ENCODE measurements at regions not wholly inside any gene's neighbourhood (a gene's known extent, or its start where the extent isn't known, plus 50 kb on each side); places are given as distances from the start of the nearest gene placed in this dataset.
"Not testable (repeated sequence)": the region's sequence is repeated elsewhere in the genome, so short reads cannot be mapped to it uniquely, and the experiment has no call there.

DNA sequence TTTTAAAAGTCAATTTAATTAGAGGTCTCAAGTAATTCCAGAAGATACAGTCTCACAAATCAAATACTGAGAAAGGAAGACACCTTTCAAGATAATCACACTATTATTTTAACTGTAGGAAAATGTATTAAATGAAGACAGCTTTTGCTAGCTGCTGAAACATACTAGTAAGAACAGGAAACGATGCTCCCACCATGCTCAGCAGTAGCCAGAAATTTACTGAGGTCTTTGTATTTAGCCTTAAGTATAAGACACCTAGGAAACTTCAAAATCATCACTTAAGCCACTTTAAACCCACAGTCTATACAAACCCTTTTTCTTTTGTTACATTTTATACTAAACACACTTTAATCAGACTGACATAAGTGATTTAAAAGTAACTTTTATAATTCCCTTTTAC, 72.7 kb upstream of the NPIPB12 start:
- DNase-seq (ENCODE audit: low spot score in 2 of 2); H3K27me3 ChIP-seq; H3K36me3 ChIP-seq; H3K4me3 ChIP-seq; H3K9me3 ChIP-seq; H3K27ac ChIP-seq; H3K4me1 ChIP-seq; intact Hi-C loops (cut with DNase I): not testable (repeated sequence)

DNA sequence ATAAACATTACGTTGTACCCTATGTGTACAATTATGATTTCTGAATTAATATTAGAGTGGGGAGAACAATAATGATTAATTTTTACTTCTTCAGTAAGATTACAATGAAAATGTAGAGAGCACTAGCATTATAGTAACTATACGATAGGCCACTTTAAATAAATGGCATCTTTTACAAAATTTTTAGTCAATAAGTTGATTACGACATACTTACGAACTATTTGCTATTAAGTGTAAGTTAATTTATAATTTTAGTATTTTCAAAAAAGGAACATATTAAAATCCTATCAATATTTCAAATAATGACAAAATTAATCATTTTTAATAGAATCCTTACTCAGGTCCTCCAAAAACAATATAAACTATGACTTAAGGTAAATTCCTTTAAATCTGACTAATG, 75.6 kb upstream of the NPIPB12 start:
- H3K4me1 ChIP-seq; H3K27me3 ChIP-seq; H3K4me3 ChIP-seq; DNase-seq (ENCODE audit: low spot score in 2 of 2); intact Hi-C loops (cut with DNase I); H3K27ac ChIP-seq; H3K9me3 ChIP-seq; H3K36me3 ChIP-seq: not testable (repeated sequence)

- H3K27me3 ChIP-seq; H3K27ac ChIP-seq; DNase-seq (ENCODE audit: low spot score in 2 of 2); H3K4me3 ChIP-seq; intact Hi-C loops (cut with DNase I); H3K9me3 ChIP-seq; H3K36me3 ChIP-seq; H3K4me1 ChIP-seq: not testable (repeated sequence)
These were observed 71.1 kb upstream of the SPN start for GRCh38 chr16:29591919-29592318.

DNA sequence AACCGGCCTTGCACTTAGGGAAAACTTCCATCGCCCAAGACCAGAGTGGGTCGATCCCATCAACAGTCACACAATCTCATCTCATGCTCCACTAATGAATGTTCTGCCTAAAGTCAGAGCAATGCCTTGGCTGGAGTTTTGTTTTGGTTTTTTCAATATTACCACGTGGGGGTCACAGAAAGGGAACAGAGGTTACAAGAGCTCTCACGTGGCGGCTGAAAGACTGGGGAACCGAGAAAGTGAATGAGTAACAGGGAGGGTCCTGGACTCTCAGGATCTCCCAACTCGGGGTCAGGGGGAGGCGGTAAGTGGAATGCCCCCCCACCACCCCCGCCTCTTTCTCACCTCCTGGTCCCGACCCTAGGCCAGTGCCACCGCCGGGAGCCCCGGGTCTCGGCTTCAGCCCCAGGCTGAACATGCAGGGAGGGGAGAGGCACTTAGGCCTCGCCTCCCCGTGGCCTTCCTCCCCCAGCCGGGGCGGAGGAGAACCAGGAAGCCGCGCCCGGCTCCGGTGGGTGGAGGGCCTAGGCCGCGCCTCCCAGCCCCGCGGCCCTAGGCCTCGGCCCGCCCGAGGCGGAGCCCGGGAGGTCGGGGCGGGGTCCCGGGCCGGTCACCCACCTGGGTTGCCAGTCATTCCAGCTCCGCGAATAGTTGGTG, 68.7 kb upstream of the SPN start:
- peak in 1 of 2 donors; percentile 77 for DNase-seq (ENCODE audit: low spot score in 2 of 2)
- peak overlapping the region; percentile 71 to 83 for H3K4me3 ChIP-seq
- H3K36me3 ChIP-seq; H3K27me3 ChIP-seq; intact Hi-C loops (cut with DNase I); H3K9me3 ChIP-seq; H3K4me1 ChIP-seq: not testable (repeated sequence)
- peak overlapping the region; percentile 88 to 95 for H3K27ac ChIP-seq

- not testable (repeated sequence) for H3K9me3 ChIP-seq
These were observed 67.9 kb upstream of the SPN start for GRCh38 chr16:29594926-29595838.

GRCh38 chr16:29597030-29597429, 66.0 kb upstream of the SPN start:
- H3K27ac ChIP-seq; DNase-seq (ENCODE audit: low spot score in 2 of 2); H3K4me1 ChIP-seq; H3K4me3 ChIP-seq; H3K27me3 ChIP-seq; H3K36me3 ChIP-seq; intact Hi-C loops (cut with DNase I); H3K9me3 ChIP-seq: not testable (repeated sequence)

More at GRCh38 chr16:29594926-29595838, 67.9 kb upstream of the SPN start:
- H3K36me3 ChIP-seq; H3K4me1 ChIP-seq; intact Hi-C loops (cut with DNase I); H3K27me3 ChIP-seq: not testable (repeated sequence)
- DNase-seq (ENCODE audit: low spot score in 2 of 2): peak; percentile 78 to 95
- H3K4me3 ChIP-seq: peak overlapping the region; percentile 71 to 83
- H3K27ac ChIP-seq: peak overlapping the region; percentile 88 to 95

GRCh38 chr16:29600111-29601000, 62.7 kb upstream of the SPN start:
- intact Hi-C loops (cut with DNase I); H3K36me3 ChIP-seq; DNase-seq (ENCODE audit: low spot score in 2 of 2); H3K4me1 ChIP-seq; H3K9me3 ChIP-seq; H3K27ac ChIP-seq; H3K27me3 ChIP-seq; H3K4me3 ChIP-seq: not testable (repeated sequence)

DNA sequence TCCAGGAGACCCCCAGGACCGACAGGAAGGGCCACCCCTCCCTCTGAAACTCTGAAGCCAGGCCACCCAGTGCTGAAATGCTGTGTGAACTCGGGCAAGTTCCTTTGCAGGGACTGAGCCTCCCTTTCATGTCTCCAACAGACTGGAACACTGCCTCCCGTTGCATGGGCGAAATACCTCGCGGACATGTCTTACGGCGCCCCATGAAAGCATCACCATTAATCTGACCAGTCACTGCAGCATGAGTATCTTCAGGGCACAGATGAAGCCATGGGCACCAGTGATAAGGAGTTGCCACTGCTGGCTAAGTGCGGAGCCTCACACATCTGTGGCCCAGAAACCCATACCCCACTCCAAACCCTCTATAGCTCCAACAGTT, 60.8 kb upstream of the SPN start:
- H3K4me3 ChIP-seq: not testable (repeated sequence)

GRCh38 chr16:29602683-29603088, 60.4 kb upstream of the SPN start:
- H3K4me1 ChIP-seq; H3K4me3 ChIP-seq; H3K36me3 ChIP-seq; H3K9me3 ChIP-seq; H3K27ac ChIP-seq; H3K27me3 ChIP-seq; intact Hi-C loops (cut with DNase I); DNase-seq (ENCODE audit: low spot score in 2 of 2): not testable (repeated sequence)

More for the DNA sequence above, 60.8 kb upstream of the SPN start:
- H3K27ac ChIP-seq; H3K9me3 ChIP-seq; H3K36me3 ChIP-seq; H3K27me3 ChIP-seq; intact Hi-C loops (cut with DNase I); H3K4me1 ChIP-seq; DNase-seq (ENCODE audit: low spot score in 2 of 2): not testable (repeated sequence)

DNA sequence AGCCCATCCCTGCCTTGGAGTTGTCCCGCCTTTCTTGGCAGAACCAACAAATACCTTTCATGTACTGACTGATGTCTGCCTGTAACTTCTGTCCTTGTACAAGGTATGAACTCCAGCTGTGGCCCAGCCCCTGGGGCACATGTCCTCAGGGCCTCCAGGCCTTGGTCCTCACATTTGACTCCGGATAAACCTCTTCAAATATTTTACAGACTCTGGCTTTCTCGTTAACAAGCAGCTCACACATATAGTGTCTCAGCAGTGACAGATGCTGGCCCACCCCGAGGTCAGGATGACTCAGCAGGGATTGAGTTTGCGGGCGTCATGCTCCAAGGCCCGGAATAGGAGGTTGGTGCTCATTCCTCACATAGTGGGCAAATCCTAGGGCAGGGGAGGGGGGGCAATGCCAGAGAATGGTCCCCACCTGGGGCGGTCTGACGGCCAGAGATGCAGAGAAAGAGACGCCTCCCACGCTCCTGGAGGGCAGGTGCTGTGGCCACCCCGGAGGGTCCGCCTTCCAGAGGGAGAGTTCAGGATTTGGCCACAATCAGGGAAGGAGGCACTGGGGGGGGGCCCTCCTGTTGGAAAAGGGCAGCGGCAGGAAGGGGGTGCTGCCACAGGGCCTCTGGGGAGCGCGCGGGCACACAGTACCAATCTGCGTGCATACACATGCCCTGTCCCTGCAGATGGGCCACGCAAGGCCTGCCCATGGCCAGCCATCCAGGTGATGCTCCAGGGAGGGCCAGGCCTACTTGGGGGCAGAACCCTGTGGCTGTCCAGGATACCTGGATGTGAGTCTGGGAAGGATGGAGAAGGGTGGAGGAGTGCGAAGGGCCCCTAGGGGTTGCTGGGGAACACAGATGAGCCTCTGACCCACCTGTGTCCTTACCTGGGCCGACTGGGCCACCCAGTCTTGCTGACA, 58.2 kb upstream of the SPN start:
- H3K27ac ChIP-seq; H3K27me3 ChIP-seq; H3K9me3 ChIP-seq; H3K4me1 ChIP-seq; H3K36me3 ChIP-seq; H3K4me3 ChIP-seq; intact Hi-C loops (cut with DNase I): not testable (repeated sequence)
- peak in 1 of 2 donors; percentile 61 for DNase-seq (ENCODE audit: low spot score in 2 of 2)

GRCh38 chr16:29605593-29606205, 57.3 kb upstream of the SPN start:
- H3K4me3 ChIP-seq; H3K9me3 ChIP-seq; H3K27me3 ChIP-seq; H3K4me1 ChIP-seq; intact Hi-C loops (cut with DNase I); H3K36me3 ChIP-seq; DNase-seq (ENCODE audit: low spot score in 2 of 2); H3K27ac ChIP-seq: not testable (repeated sequence)

- intact Hi-C loops (cut with DNase I); H3K27ac ChIP-seq; H3K9me3 ChIP-seq; H3K36me3 ChIP-seq; H3K4me1 ChIP-seq; H3K27me3 ChIP-seq; H3K4me3 ChIP-seq: not testable (repeated sequence)
- peak in 1 of 2 donors; percentile 45 for DNase-seq (ENCODE audit: low spot score in 2 of 2)
These were observed 56.2 kb upstream of the SPN start for GRCh38 chr16:29606669-29607427.

All from ascending aorta (tissue), 2 donors.